Central memory CD4-positive, alpha-beta T cell (primary cell): ENCODE measurements at regions not wholly inside any gene's neighbourhood (a gene's known extent, or its start where the extent isn't known, plus 50 kb on each side); places are given as distances from the start of the nearest gene placed in this dataset.

Experiments used
- DNase-seq: peaks from one replicate; pipeline ENCODE4 v3.0.0; 2022

DNA sequence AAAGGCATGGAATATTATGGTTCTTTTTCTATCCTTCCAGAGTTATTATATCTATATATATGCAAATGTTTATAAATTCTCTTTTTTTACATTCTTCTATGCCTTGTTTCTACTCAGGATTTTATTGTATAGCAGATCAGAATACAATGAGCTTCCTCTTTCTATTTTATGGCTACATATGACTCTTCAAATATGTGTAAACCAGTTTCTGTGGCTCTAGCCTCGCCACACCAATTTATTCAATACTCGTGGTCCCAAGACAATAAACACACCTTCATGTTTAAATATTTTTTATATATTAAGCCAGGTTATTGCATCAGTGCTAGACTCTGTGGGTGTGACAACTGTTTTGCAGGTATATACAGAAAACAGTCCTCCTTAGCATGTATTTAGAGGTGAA, 237.5 kb upstream of the MKLN1 start:
- DNase-seq: no peak

DNA sequence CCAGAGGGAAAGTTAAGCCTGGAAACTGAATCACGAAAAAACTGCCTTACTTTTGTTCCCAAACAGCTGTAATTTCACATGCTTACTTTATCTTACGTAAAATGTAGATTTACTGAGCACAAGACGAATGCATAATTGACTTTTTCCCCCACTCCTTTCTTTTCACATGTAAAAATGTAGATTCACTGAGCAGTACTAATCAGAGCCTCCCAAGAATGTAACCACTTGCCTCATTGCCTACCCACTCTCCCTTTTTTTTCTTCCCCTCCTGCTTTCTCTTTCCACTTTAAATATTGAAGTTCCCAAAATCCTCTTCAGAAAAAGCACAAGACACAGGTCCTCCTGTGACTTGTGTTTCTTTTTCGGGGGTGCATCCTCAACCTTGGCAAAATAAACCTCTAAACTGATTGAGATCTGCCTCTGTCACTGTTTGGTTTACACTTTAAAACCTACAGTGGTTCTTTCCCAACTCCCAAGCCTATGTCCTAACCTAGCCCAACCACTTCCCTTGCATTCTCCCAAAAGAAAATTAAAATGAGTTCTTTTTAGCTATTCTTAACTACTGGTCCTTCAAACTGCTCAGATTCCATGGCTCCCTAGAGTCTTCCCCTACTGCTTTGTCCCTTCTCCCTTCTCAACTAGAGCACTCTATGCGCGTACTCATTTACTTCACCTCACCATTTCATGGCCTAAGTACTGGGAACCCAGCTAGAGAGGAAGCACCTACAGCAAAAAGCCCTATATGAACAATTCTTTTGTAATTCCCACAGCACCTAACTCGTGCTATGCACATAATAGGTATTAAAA, 236.6 kb upstream of the MKLN1 start:
- no peak for DNase-seq

GRCh38 chr7:131094685-131095084, 233.0 kb upstream of the MKLN1 start:
- peak; percentile 39 for DNase-seq

- DNase-seq: peak; percentile 10
Measured at GRCh38 chr7:131095346-131095745, 232.3 kb upstream of the MKLN1 start.

GRCh38 chr7:131096267-131096927, 231.3 kb upstream of the MKLN1 start:
- DNase-seq: peak; percentile 21

DNA sequence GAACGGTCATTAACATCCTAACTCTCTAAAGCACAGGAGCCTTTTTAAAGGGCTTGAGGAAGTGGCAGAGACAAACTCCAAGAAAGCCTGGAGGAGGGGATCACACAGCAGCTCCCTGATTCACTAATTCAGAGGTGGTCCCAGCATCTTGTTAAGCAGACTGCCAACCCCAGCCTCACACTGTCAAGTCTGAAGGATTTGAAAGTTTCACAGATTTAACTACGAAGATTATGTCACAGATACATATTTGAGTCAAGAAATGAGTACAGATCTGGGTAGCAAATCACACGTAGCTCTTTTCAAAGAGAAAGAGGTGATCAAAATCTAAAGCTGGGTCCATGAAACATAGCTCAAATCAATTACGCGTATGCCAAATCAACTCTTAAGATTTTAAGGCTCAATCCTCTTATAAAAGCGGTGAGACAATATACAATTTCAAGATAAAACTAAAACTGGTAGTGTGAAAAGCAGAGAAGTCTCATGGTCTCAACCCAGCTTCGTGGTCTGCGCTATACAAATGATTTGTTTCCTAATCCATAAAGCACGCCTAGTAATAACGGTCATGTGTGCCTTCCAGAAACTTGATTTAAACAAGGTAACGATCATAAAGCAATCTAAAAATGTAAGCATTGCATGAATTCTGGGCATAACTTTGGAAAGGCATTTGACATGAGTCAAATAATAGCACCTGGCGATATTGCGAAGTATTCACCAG, 229.9 kb upstream of the MKLN1 start:
- peak; percentile 30 for DNase-seq

GRCh38 chr7:131098527-131098926, 229.1 kb upstream of the MKLN1 start:
- no peak for DNase-seq

DNA sequence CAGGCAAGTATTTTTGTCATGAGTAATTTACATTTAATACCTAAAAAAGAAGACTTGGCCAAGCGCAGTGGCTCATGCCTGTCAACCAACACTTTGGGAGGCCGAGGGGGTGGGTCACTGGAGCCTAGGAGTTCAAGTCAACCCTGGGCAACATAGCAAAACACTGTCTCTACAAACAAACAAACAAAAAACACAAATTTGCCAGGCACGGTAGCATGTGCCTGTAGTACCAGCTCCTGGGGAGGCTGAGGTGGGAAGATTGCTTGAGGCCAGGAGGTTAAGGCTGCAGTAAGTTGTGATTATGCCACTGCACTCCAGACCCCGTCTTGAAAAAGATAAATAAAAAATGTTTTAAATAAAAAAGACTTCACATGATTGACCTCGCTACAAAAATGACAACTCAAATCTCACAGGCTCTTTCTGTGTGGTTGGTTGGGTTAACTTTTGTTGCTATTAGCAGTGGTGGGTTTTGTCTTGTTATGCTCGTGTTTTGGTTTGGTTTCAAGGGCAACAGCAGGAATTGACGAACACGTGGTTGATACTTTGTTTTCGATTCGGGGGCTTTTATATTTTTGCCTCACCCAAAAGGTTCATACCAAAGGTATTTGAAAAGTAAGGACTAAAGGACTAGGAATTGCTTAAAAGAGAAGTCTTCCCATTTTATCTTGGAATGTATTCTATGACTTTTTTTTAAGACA, 227.2 kb upstream of the MKLN1 start:
- peak; percentile 74 for DNase-seq

GRCh38 chr7:131103997-131104396, 223.7 kb upstream of the MKLN1 start:
- peak; percentile 23 for DNase-seq

DNA sequence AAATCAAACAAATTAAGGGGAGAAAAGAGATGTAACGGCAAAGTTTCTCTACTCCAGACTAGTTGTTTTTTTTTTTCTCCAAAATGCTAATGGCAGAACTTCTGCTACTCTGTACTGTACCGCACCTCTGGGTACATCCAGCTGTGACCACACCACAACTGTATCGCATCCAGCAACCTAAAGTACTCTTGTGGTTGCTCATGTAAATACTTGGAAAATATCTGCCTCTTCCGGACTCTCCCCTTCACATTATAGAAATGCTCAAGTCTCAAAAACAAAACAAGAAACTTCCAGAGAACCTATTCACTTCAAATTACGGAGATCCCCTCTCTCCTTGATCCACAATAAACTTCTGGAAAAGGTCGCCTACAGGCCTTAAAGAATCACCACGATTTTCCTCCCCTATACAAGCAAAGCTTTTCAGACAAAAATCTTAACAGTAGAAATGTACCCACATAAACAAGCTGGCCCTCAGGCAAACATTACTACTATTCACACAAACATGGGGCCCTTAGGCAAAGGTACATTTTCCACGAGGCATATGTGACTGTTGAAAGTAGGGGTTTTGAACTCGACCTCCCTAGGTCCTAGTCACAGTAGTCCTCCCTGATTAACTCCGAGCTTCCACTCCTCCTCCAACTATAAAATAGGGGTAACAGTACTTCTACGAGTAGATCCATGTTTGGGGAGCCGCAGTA, 222.9 kb upstream of the MKLN1 start:
- peak; percentile 29 for DNase-seq

DNA sequence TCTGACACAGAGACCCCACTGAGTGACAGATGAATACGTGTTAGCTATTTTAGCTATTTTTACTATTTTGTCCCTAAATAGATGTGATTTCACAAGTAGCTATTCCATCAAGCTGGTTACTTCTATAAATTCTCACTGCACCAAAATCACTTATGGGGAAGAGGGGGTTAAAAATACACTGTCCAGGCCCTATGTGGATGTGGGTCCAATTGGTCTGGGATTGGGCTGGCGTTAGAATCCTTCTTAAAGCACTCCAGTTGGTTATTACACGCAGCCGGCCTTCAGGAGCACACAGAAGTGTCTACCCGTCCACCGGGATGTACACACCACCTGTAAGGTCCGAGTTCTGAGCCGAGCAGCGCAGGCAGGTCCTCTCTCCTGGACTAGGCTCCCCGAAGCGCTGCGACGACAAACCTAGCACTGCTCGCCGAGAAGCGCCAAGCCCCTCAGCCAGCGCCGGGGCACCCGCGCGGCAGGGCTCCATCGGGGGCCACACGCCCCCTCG, 222.3 kb upstream of the MKLN1 start:
- DNase-seq: peak; percentile 36

DNA sequence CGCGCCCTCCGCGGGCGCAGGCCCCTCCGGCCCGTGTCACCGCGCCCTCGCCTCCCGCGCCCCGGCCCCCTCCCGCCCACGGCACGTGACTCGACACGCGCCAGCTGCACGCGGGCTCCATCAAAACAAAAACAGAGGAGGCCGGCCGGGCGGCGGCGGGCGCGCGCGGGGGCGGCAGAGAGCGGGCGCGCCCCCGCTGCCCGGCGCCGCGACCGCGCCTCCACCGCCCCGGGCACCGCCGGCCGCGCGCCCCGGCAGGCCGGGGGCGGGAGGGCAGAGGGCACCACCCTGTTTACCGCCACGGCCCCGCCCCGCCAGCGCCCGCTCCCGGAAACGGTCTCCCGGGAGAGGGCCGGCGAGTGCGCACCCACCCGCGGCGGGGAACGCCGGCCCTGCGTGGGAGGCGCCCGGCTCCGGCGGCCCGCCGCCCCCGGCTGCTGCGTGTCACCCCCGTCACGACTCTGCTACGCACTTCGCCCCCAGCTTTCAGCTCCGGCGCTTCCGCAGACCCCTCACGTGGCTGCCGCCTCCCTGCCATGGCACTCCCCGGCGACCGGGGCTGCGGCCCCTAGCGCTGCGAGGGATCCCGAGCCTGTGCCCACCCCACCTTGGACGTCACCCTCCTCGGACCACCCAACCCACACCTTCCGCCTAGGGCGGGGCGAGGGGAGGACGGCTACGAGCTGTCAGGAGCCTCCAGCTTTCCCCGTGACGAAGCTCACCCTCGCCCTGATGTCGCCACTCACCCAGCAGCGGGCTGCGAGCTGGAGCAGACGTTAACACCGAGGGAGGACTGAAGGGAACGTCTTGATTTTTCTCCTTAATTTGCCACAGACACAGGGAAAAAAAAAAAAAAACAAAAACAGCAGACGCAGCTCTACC, 221.6 kb upstream of the MKLN1 start:
- peak; percentile 93 for DNase-seq

- DNase-seq: peak; percentile 74
Measured at GRCh38 chr7:131106681-131107336, 220.9 kb upstream of the MKLN1 start.

- DNase-seq: peak; percentile 85
Measured at GRCh38 chr7:131107337-131108211, 220.1 kb upstream of the MKLN1 start.

DNA sequence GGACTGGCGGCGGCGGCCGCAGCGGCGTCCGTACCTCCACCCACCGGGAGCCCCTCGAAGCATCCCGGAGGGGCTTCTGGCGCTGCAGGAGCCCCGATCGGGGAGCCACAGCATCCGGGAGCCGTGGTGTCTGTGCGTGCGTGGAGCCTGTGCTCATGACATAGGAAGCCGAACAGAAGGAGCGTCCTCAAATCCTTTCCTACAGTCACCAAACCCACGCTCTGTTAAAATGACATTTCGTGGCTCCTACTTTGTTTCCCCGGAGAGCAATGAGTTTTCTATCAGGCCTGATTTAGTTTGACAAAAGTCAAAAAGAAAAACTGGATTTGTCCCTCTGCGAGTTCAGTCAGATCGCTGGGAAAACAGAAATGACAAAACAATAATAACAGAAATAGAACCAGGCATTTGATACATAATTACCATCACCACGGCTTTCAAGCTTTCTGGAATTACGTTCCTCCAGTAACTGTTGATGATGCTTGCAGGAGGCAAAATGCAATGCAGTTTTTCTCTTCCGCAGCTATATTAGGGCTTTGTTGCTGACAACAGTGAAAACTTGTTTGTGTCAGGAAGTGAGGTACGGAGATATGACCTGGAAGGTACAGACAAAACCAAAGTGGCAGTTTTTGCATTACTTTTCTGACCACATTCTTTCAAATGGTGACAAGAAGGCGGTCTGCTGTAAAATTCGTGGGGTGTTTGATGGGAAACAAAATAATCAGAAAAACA, 219.3 kb upstream of the MKLN1 start:
- peak; percentile 86 for DNase-seq

DNA sequence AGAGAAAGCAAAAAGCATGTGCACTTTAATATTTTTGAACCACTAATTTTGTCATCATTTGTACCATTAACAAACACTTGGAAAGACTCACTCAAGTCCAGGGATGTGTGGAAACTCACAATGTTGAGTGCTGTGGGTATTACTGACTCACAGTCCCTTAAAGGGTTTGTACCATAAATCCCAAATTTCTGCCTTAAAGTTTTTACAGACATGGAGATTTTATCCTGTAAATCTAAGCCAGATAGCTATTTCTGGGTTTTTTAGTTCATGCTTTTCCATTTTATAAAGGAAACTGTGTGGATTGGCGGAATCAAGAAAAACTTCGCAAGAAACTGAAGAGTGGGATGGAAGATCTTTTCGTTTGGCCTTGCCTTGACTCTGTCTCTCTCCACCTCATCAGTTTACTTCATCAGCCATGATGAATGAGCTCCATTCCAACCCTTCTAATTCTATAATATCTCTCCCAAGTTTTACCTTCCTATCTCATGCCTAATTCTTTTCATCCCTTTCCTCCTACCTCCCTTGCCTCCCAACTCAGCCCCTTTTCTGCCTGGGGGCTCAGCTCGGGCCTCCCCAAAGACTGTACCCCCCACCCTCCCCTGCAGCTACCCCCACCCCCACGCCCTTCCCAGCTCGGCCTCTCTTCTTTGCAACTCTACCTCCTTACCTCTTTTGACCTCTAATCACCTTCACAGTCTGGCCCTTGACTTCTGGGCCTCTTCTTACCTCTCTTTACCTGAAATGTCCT, 218.5 kb upstream of the MKLN1 start:
- peak; percentile 3 for DNase-seq

GRCh38 chr7:131109759-131110296, 217.8 kb upstream of the MKLN1 start:
- peak; percentile 71 for DNase-seq
